Body of pancreas (tissue), 4 donors: ENCODE measurements at regions not wholly inside any gene's neighbourhood (a gene's known extent, or its start where the extent isn't known, plus 50 kb on each side); places are given as distances from the start of the nearest gene placed in this dataset.

Source experiments
- CTCF ChIP-seq, 7 experiments: fragments of 450-650 bp in 4 of 7; fragments of 200-600 bp in 3 of 7; sonication (generic) in 3 of 7; IDR thresholded peaks; one replicate each; pipeline ENCODE4 v1.5.1; 2016 to 2019; ENCODE audit warnings: antibody characterized with exemption in 7 of 7
- POLR2A ChIP-seq, 3 donors: fragments of 450-650 bp; IDR thresholded peaks; one replicate each; pipeline ENCODE4 v1.6.1; 2016; ENCODE audit warnings: antibody characterized with exemption in 3 of 3, mild to moderate bottlenecking in 2 of 3

- no peak for TF ChIP-seq CTCF (IDR thresholded peaks at IDR 0.05)
- TF ChIP-seq POLR2A (IDR thresholded peaks at IDR 0.05): no peak
Observed at GRCh38 chr10:33703501-33704213, 369.2 kb upstream of the NRP1 start.
